ENCODE measurements at regions not wholly inside any gene's neighbourhood (a gene's known extent, or its start where the extent isn't known, plus 50 kb on each side); places are given as distances from the start of the nearest gene placed in this dataset.
"Not testable (repeated sequence)": the region's sequence is repeated elsewhere in the genome, so short reads cannot be mapped to it uniquely, and the experiment has no call there.

GRCh38 chr12:20093190-20093810 is 275.0 kb upstream of the PDE3A start:
- not testable (repeated sequence) for DNase-seq

- DNase-seq = no peak
These were observed 271.9 kb upstream of the PDE3A start for GRCh38 chr12:20096430-20096829.

GRCh38 chr12:20097626-20098025 is 270.7 kb upstream of the PDE3A start:
- peak; percentile 79 for DNase-seq

- no peak for DNase-seq
These were observed 268.7 kb upstream of the PDE3A start for GRCh38 chr12:20099395-20100183.

- no peak for DNase-seq
These were observed 267.3 kb upstream of the PDE3A start for GRCh38 chr12:20101046-20101445.

- DNase-seq = peak; percentile 44
These were observed 262.4 kb upstream of the PDE3A start for GRCh38 chr12:20105943-20106342.

- no peak for DNase-seq
These were observed 258.7 kb upstream of the PDE3A start for GRCh38 chr12:20109676-20110075.

GRCh38 chr12:20115371-20115770 is 253.0 kb upstream of the PDE3A start:
- DNase-seq = not testable (repeated sequence)

- DNase-seq = peak; percentile 39
These were observed 248.5 kb upstream of the PDE3A start for GRCh38 chr12:20119596-20120402.

- DNase-seq = peak; percentile 34
These were observed 248.0 kb upstream of the PDE3A start for GRCh38 chr12:20120403-20120725.

GRCh38 chr12:20122274-20122673 is 246.1 kb upstream of the PDE3A start:
- DNase-seq = no peak

GRCh38 chr12:20123465-20123864 is 244.9 kb upstream of the PDE3A start:
- DNase-seq = no peak

- DNase-seq = peak; percentile 48
These were observed 243.0 kb upstream of the PDE3A start for GRCh38 chr12:20125276-20125798.

GRCh38 chr12:20126601-20127000 is 241.7 kb upstream of the PDE3A start:
- DNase-seq = no peak

GRCh38 chr12:20127413-20127812 is 240.9 kb upstream of the PDE3A start:
- DNase-seq = peak; percentile 5

- DNase-seq = peak; percentile 68
These were observed 239.4 kb upstream of the PDE3A start for GRCh38 chr12:20128928-20129327.

- DNase-seq = no peak
These were observed 235.5 kb upstream of the PDE3A start for GRCh38 chr12:20132818-20133217.

GRCh38 chr12:20134652-20135051 is 233.7 kb upstream of the PDE3A start:
- no peak for DNase-seq

- DNase-seq = no peak
These were observed 227.6 kb upstream of the PDE3A start for GRCh38 chr12:20140751-20141150.

- peak; percentile 1 for DNase-seq
These were observed 226.0 kb upstream of the PDE3A start for GRCh38 chr12:20142316-20142715.

- no peak for DNase-seq
These were observed 225.4 kb upstream of the PDE3A start for GRCh38 chr12:20142956-20143355.

- DNase-seq = no peak
These were observed 224.0 kb upstream of the PDE3A start for GRCh38 chr12:20144341-20144740.

GRCh38 chr12:20148241-20148640 is 220.1 kb upstream of the PDE3A start:
- DNase-seq = no peak

All from fibroblast of skin of right quadriceps (primary cell).